Neuronal stem cell (in vitro differentiated cells): ENCODE measurements at regions not wholly inside any gene's neighbourhood (a gene's known extent, or its start where the extent isn't known, plus 50 kb on each side); places are given as distances from the start of the nearest gene placed in this dataset.
"Not testable (repeated sequence)": the region's sequence is repeated elsewhere in the genome, so short reads cannot be mapped to it uniquely, and the experiment has no call there.

Experiments
- DNase-seq: peaks from one replicate; pipeline ENCODE4 v3.0.0-alpha.2; 2013; ENCODE audit warnings: low spot score
- H2AFZ ChIP-seq: one replicate; pipeline ENCODE4 v1.6.1; 2013; ENCODE audit warnings: mild to moderate bottlenecking, low read length, inconsistent platforms
- H2AK5ac ChIP-seq: 2 replicates; pipeline ENCODE4 v1.6.1; 2013; ENCODE audit warnings: low read depth, mild to moderate bottlenecking, inconsistent platforms, low read length, moderate library complexity, mixed read lengths
- H2BK120ac ChIP-seq: 2 replicates; pipeline ENCODE4 v1.6.1; 2013; ENCODE audit warnings: low read depth, mild to moderate bottlenecking, inconsistent platforms, low read length, moderate library complexity, mixed read lengths
- H2BK12ac ChIP-seq: one replicate; pipeline ENCODE4 v1.6.1; 2013; ENCODE audit warnings: low read length, inconsistent platforms
- H2BK15ac ChIP-seq: 2 replicates; pipeline ENCODE4 v1.6.1; 2013; ENCODE audit warnings: mild to moderate bottlenecking, low read length, inconsistent platforms, mixed read lengths
- H2BK5ac ChIP-seq: one replicate; pipeline ENCODE4 v1.6.1; 2013; ENCODE audit warnings: inconsistent platforms, mild to moderate bottlenecking, low read length, moderate library complexity
- H3K14ac ChIP-seq: one replicate; pipeline ENCODE4 v1.6.1; 2013; ENCODE audit warnings: low read length, inconsistent platforms
- H3K18ac ChIP-seq: 2 replicates; pipeline ENCODE4 v1.6.1; 2013; ENCODE audit warnings: low read length, inconsistent platforms
- H3K23ac ChIP-seq: 2 replicates; pipeline ENCODE4 v1.6.1; 2013; ENCODE audit warnings: low read depth, mild to moderate bottlenecking, mixed read lengths, low read length, inconsistent platforms; ENCODE audit not compliant: poor library complexity
- H3K27ac ChIP-seq: replicated peaks from 3 replicates; pipeline ENCODE4 v1.5.1; 2013; ENCODE audit warnings: low read length, inconsistent platforms
- H3K27me3 ChIP-seq, 3 experiments: 2 replicates each; pipeline ENCODE4 v1.6.1; 2013; ENCODE audit warnings: low read length in 3 of 3, mild to moderate bottlenecking in 2 of 3, inconsistent platforms in 1 of 3, low read depth in 1 of 3, mixed read lengths in 1 of 3, moderate library complexity in 1 of 3; ENCODE audit not compliant: control insufficient read depth in 3 of 3, insufficient read depth in 3 of 3
- H3K36me3 ChIP-seq, 2 donors: replicated peaks in 1 of 2; 2 replicates each; pipeline ENCODE4 v1.6.1; 2013; ENCODE audit warnings: low read length in 2 of 2; ENCODE audit not compliant: control insufficient read depth in 2 of 2, insufficient read depth in 2 of 2
- H3K4ac ChIP-seq: 2 replicates; pipeline ENCODE4 v1.6.1; 2013; ENCODE audit warnings: inconsistent platforms, mild to moderate bottlenecking, low read length, moderate library complexity
- H3K4me1 ChIP-seq, 2 donors: 1 replicate in 1 of 2; 2 replicates in 1 of 2; pipeline ENCODE4 v1.6.1; 2013; ENCODE audit warnings: low read length in 2 of 2, low read depth in 1 of 2; ENCODE audit not compliant: control insufficient read depth in 2 of 2, insufficient read depth in 1 of 2
- H3K4me2 ChIP-seq: one replicate; pipeline ENCODE4 v1.6.1; 2013; ENCODE audit warnings: mild to moderate bottlenecking, low read length, inconsistent platforms; ENCODE audit not compliant: insufficient read depth, poor library complexity, severe bottlenecking
- H3K4me3 ChIP-seq, 2 donors: 2 replicates each; pipeline ENCODE4 v1.5.1; 2013; ENCODE audit warnings: low read length in 2 of 2, mild to moderate bottlenecking in 2 of 2, inconsistent platforms in 1 of 2, moderate library complexity in 1 of 2
- H3K79me1 ChIP-seq: one replicate; pipeline ENCODE4 v1.6.1; 2013; ENCODE audit warnings: low read depth, mild to moderate bottlenecking, inconsistent platforms, low read length, moderate library complexity
- H3K9ac ChIP-seq: one replicate; pipeline ENCODE4 v1.6.1; 2013; ENCODE audit warnings: mild to moderate bottlenecking, low read depth, low read length, inconsistent platforms; ENCODE audit not compliant: poor library complexity
- H3K9me3 ChIP-seq, 2 donors: replicated peaks in 1 of 2; 2 replicates each; pipeline versions ENCODE3 to v1.6.1; 2013; ENCODE audit warnings: low read length in 2 of 2, mild to moderate bottlenecking in 2 of 2, inconsistent platforms in 1 of 2, low read depth in 1 of 2, mixed read lengths in 1 of 2, moderate library complexity in 1 of 2; ENCODE audit not compliant: control insufficient read depth in 2 of 2, insufficient read depth in 1 of 2
- H4K8ac ChIP-seq: one replicate; pipeline ENCODE4 v1.6.1; 2013; ENCODE audit warnings: low read depth, mild to moderate bottlenecking, inconsistent platforms, low read length, moderate library complexity
- H4K91ac ChIP-seq: one replicate; pipeline ENCODE4 v1.6.1; 2013; ENCODE audit warnings: low read length, low read depth, mild to moderate bottlenecking, inconsistent platforms; ENCODE audit not compliant: poor library complexity
- WGBS, 2 donors: extraction: QIAGEN DNeasy Blood & Tissue Kit; methylation state at CpG; one replicate each; pipeline ENCODE4 v1.1.7; 2013; ENCODE audit warnings: missing lambda C conversion rate in 2 of 2, mixed read lengths in 1 of 2; ENCODE audit not compliant: insufficient read length in 2 of 2, insufficient replicate concordance in 1 of 2; ENCODE audit errors: extremely low coverage in 2 of 2; 5-methylcytosine and 5-hydroxymethylcytosine counted together

DNA sequence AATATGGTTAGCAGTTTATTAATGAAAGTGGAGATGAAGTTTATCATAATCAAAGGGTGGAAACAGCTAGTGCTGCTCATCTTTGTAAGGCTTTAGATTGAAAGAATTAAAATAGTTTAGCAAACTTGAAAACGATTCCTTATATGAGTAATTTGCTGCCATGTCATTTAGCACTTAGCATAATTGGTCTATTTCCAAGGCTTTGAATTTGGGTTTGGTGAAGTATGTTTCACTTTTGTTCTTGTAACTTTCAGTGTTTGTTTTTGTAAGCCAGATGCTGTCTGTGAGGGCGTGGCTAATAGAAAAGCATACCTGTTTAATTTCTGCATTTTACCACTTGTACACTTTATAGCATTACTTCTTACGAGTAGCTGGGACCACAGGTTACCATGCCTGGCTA, 109.5 kb downstream of the LAT start:
- not testable (repeated sequence) for H3K4me2 ChIP-seq, H3K4me3 ChIP-seq, H3K9me3 ChIP-seq, H2BK12ac ChIP-seq, H4K8ac ChIP-seq, H3K18ac ChIP-seq, H2AK5ac ChIP-seq, H2BK120ac ChIP-seq, H3K23ac ChIP-seq, H4K91ac ChIP-seq, H3K27ac ChIP-seq, H3K36me3 ChIP-seq, DNase-seq, H3K4ac ChIP-seq, H3K9ac ChIP-seq, H3K4me1 ChIP-seq, H3K14ac ChIP-seq, H3K79me1 ChIP-seq, H2BK15ac ChIP-seq, H3K27me3 ChIP-seq, H2AFZ ChIP-seq, H2BK5ac ChIP-seq
- no CpG with 5 or more reads among the region's 3 CpGs for WGBS, 2 donors

DNA sequence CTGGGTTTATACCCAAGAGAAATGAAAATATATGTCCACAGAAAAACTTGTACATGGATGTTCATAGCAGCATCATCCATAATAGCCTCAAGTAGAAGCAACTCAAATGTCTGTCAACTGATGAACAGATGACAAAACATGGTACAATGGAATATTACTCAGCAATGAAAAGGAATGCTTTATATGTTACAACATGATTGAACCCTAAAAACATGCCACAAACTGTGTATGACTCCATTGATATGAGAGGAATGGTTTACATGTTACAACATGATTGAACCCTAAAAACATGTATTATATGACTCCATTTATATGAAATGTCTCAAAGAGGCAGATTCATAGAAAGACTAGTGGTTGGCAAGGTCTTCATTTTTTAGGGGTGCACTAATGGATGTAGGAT, 104.8 kb downstream of the LAT start:
- not testable (repeated sequence) for H3K4me3 ChIP-seq, H2AK5ac ChIP-seq, H2BK12ac ChIP-seq, H3K9ac ChIP-seq, H3K4me1 ChIP-seq, H2BK5ac ChIP-seq, H3K4me2 ChIP-seq, H4K8ac ChIP-seq, H3K4ac ChIP-seq, H3K27me3 ChIP-seq, H2AFZ ChIP-seq, H3K18ac ChIP-seq, H4K91ac ChIP-seq, H3K27ac ChIP-seq, H3K23ac ChIP-seq, H3K14ac ChIP-seq, H3K79me1 ChIP-seq, DNase-seq, H3K9me3 ChIP-seq, H3K36me3 ChIP-seq, H2BK120ac ChIP-seq, H2BK15ac ChIP-seq

- not testable (repeated sequence) for H3K14ac ChIP-seq
Observed at GRCh38 chr16:29087673-29088072, 102.8 kb downstream of the LAT start.

DNA sequence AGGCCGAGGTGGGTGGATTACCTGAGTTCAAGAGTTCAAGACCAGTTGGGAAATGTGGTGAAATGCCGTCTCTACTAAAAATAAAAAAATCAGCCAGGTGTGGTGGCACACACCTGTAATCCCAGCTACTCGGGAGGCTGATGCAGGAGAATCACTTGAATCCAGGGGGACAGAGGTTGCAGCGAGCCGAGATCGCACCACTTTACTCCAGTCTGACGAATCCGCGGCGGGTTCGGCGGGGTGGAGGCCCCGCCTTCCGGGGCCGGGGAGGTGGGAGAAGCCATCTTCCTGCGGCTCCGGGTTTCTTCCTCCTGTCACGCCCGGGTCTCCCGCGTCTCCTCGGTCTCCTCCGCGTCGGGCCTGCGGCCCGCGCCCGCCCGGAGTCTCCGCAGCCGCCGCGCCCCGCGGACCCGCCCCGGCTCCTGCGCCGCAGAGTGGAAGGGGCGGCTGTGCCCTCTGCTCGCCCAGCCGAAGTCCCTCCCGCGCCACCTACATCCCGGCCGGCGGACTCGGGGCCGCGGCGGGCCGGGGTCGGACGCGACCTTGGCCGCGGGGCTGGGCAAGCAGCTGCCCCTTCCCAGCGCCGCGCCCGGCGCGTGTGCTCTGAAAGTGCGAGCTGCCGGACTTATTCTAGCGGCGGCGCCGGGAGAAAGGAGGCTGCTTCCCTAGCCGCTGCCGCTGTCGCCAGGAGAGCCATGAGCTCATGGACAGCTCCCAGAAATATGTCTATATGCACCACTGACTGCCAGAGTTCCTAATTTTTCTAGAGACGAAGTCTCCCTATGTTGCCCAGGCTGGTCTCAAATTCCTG, 97.2 kb downstream of the LAT start:
- DNase-seq: peak; percentile 5
- H2BK12ac ChIP-seq, H3K27ac ChIP-seq, H3K9ac ChIP-seq, H2BK5ac ChIP-seq, H4K91ac ChIP-seq, H3K14ac ChIP-seq, H3K18ac ChIP-seq, H4K8ac ChIP-seq, H3K79me1 ChIP-seq, H3K4ac ChIP-seq, H3K9me3 ChIP-seq, H3K23ac ChIP-seq, H3K4me1 ChIP-seq, H3K36me3 ChIP-seq, H2BK15ac ChIP-seq, H2BK120ac ChIP-seq, H2AK5ac ChIP-seq, H3K27me3 ChIP-seq: not testable (repeated sequence)
- WGBS, 2 donors: no CpG with 5 or more reads among the region's 74 CpGs
- peak overlapping the region in 1 of 2 donors; percentile 44 for H3K4me3 ChIP-seq
- H2AFZ ChIP-seq: peak overlapping the region; percentile 76
- H3K4me2 ChIP-seq: peak overlapping the region; percentile 25

More at GRCh38 chr16:29087673-29088072, 102.8 kb downstream of the LAT start:
- H3K4me2 ChIP-seq, H3K9ac ChIP-seq, H2BK5ac ChIP-seq, H3K27me3 ChIP-seq, H3K18ac ChIP-seq, H3K4me1 ChIP-seq, H3K27ac ChIP-seq, H4K91ac ChIP-seq, H3K79me1 ChIP-seq, H2BK15ac ChIP-seq, DNase-seq, H3K4ac ChIP-seq, H2BK12ac ChIP-seq, H3K36me3 ChIP-seq, H3K4me3 ChIP-seq, H2AK5ac ChIP-seq, H2BK120ac ChIP-seq, H4K8ac ChIP-seq, H3K23ac ChIP-seq, H2AFZ ChIP-seq, H3K9me3 ChIP-seq: not testable (repeated sequence)
- no CpG with 5 or more reads among the region's 4 CpGs for WGBS, 2 donors
